ENCODE measurements at regions not wholly inside any gene's neighbourhood (a gene's known extent, or its start where the extent isn't known, plus 50 kb on each side); places are given as distances from the start of the nearest gene placed in this dataset.

- TF ChIP-seq ZNF496 (CRISPR knock-in tag; IDR thresholded peaks at IDR 0.05; ENCODE audit: insufficient replicate concordance) (no peak), REXO4 (CRISPR knock-in tag; IDR thresholded peaks at IDR 0.05; ENCODE audit: borderline replicate concordance) (no peak), MEIS1 (CRISPR knock-in tag; IDR thresholded peaks at IDR 0.05; ENCODE audit: borderline replicate concordance) (no peak)
- TF ChIP-seq, protein P1, sequence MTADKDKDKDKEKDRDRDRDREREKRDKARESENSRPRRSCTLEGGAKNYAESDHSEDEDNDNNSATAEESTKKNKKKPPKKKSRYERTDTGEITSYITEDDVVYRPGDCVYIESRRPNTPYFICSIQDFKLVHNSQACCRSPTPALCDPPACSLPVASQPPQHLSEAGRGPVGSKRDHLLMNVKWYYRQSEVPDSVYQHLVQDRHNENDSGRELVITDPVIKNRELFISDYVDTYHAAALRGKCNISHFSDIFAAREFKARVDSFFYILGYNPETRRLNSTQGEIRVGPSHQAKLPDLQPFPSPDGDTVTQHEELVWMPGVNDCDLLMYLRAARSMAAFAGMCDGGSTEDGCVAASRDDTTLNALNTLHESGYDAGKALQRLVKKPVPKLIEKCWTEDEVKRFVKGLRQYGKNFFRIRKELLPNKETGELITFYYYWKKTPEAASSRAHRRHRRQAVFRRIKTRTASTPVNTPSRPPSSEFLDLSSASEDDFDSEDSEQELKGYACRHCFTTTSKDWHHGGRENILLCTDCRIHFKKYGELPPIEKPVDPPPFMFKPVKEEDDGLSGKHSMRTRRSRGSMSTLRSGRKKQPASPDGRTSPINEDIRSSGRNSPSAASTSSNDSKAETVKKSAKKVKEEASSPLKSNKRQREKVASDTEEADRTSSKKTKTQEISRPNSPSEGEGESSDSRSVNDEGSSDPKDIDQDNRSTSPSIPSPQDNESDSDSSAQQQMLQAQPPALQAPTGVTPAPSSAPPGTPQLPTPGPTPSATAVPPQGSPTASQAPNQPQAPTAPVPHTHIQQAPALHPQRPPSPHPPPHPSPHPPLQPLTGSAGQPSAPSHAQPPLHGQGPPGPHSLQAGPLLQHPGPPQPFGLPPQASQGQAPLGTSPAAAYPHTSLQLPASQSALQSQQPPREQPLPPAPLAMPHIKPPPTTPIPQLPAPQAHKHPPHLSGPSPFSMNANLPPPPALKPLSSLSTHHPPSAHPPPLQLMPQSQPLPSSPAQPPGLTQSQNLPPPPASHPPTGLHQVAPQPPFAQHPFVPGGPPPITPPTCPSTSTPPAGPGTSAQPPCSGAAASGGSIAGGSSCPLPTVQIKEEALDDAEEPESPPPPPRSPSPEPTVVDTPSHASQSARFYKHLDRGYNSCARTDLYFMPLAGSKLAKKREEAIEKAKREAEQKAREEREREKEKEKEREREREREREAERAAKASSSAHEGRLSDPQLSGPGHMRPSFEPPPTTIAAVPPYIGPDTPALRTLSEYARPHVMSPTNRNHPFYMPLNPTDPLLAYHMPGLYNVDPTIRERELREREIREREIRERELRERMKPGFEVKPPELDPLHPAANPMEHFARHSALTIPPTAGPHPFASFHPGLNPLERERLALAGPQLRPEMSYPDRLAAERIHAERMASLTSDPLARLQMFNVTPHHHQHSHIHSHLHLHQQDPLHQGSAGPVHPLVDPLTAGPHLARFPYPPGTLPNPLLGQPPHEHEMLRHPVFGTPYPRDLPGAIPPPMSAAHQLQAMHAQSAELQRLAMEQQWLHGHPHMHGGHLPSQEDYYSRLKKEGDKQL (CRISPR knock-in tag; IDR thresholded peaks at IDR 0.05; ENCODE audit: low read depth) = no peak
Measured at GRCh38 chr5:38670066-38670465, 113.6 kb upstream of the LIFR start (continued).

- Histone ChIP-seq H2AFZ (ENCODE audit: low read length) (no peak overlapping the region), H3K36me3 (replicated peaks in 1 of 2; ENCODE audit: control insufficient read depth in 1 of 2, insufficient read depth in 2 of 2, low read length in 2 of 2) (no peaks in the 10 kb centered on the region), H3K4me3 (replicated peaks in 1 of 3; ENCODE audit: insufficient read depth in 1 of 3, low read depth in 2 of 3, low read length in 3 of 3) (no peak overlapping the region), H3K79me2 (ENCODE audit: insufficient read depth, low read length) (no peaks in the 10 kb centered on the region), H3K9ac (ENCODE audit: insufficient read depth, low read depth, low read length) (no peak overlapping the region), H4K20me1 (ENCODE audit: insufficient read depth, low read length) (no peaks in the 10 kb centered on the region), H3K4me2 (ENCODE audit: low read depth, low read length) (no peak overlapping the region), H3K9me3 (ENCODE audit: low read length) (no peaks in the 10 kb centered on the region), H3K4me1 (ENCODE audit: insufficient read depth, low read length) (peaks cover 17% of the 10 kb centered on the region), H3K27me3 (ENCODE audit: control insufficient read depth in 1 of 2, insufficient read depth in 2 of 2, low read length in 2 of 2) (no peaks in the 10 kb centered on the region; a peak in 1 of 5 replicates), H3K27ac (ENCODE audit: extremely low read length, insufficient read depth, low read length) (no peak overlapping the region)
- 0% methylated on average over 1 of the region's 1 CpG for WGBS (ENCODE audit: low lambda C conversion rate)
- in situ Hi-C loops (cut with HindIII; ENCODE audit: extremely low pct_ligation_motif_present, low pct_unique_long_range_greater_than_20kb) (no loop called here), intact Hi-C loops (cut with micrococcal nuclease; ENCODE audit: unreplicated experiment) (no loop called here)
- ChIA-PET CTCF (ENCODE audit: low intra/inter-chr PET ratio, low total read pairs) (no interaction called here), POLR2A (no interaction called here)
- ATAC-seq = no peak
- no peak for FAIRE-seq
- DNase-seq (ENCODE audit: low spot score) = no peak
- BruUV-seq (replicated peaks) = no TSS peak
- TF ChIP-seq ZNF160 (CRISPR knock-in tag; IDR thresholded peaks at IDR 0.05) (no peak), ZBTB8A (CRISPR knock-in tag; IDR thresholded peaks at IDR 0.05; ENCODE audit: borderline replicate concordance, low read depth) (no peak), IKZF1 (IDR thresholded peaks at IDR 0.05) (no peak), NCOA5 (CRISPR knock-in tag; IDR thresholded peaks at IDR 0.05) (no peak), MXI1 (IDR thresholded peaks at IDR 0.05; ENCODE audit: borderline replicate concordance, low read depth, low read length) (no peak), ZNF713 (CRISPR knock-in tag; IDR thresholded peaks at IDR 0.05) (no peak), CBFB (CRISPR knock-in tag; IDR thresholded peaks at IDR 0.05) (no peak)
- TF ChIP-seq, protein P2, sequence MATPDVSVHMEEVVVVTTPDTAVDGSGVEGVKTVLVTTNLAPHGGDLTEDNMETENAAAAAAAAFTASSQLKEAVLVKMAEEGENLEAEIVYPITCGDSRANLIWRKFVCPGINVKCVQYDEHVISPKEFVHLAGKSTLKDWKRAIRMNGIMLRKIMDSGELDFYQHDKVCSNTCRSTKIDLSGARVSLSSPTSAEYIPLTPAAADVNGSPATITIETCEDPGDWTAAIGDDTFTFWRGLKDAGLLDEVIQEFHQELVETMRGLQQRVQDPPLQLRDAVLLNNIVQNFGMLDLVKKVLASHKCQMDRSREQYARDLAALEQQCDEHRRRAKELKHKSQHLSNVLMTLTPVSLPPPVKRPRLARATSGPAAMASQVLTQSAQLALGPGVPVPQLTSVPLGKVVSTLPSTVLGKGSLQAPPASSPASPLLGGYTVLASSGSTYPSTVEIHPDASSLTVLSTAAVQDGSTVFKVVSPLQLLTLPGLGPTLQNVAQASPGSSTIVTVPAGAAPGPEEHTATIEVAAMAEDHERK (CRISPR knock-in tag; IDR thresholded peaks at IDR 0.05; ENCODE audit: low read depth) = no peak
Measured at GRCh38 chr5:38670878-38671277, 114.4 kb upstream of the LIFR start.
